ENCODE measurements at regions not wholly inside any gene's neighbourhood (a gene's known extent, or its start where the extent isn't known, plus 50 kb on each side); places are given as distances from the start of the nearest gene placed in this dataset.
A peak's percentile ranks its signal among the peaks of the same experiment; 100 is the strongest.
"Not testable (repeated sequence)": the region's sequence is repeated elsewhere in the genome, so short reads cannot be mapped to it uniquely, and the experiment has no call there.

DNA sequence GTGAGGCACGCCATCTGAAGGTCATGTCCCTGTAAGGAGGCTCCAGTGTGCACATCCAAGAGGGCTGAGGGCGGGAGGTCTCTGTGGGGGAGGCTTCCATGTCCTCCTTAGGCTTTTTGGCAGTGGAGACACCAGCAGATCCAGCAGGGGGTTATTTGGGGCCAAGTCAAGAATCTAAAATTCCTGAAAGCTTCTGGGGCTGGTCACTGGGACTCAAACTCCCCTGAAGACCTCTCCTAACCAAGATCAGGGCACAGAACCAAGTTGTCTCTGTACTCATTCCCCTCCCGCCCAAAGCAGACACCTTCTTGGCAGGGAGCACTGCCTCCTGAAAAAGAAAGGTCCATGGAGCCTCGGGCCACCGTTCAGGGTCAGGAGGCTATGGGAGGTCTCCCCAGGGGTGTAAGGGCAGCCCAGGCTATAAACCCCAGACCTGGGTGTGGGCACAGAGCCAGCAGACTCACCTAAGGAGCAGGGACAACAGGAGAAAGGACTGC is 127.4 kb upstream of the ADRA1B start:
- no peak for DNase-seq

DNA sequence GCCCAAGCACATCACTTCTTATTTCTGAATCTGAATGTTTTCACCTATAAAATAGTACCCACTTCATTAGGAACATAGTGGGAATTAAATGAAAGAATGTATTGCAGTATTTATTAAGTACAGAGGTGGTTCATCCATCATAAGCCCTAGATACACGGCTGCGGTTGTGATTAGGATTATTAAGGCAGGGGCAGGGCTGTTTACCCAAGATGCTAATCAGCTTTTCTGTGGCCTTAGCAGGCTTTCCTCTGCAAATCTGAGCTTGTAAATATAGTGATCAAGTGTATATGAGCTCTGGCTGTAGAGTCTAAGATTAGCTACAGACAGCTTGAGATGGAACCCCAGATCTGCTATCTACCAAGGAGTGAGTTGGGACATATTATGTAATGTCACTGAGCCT is 124.1 kb upstream of the ADRA1B start:
- DNase-seq, result no peak

DNA sequence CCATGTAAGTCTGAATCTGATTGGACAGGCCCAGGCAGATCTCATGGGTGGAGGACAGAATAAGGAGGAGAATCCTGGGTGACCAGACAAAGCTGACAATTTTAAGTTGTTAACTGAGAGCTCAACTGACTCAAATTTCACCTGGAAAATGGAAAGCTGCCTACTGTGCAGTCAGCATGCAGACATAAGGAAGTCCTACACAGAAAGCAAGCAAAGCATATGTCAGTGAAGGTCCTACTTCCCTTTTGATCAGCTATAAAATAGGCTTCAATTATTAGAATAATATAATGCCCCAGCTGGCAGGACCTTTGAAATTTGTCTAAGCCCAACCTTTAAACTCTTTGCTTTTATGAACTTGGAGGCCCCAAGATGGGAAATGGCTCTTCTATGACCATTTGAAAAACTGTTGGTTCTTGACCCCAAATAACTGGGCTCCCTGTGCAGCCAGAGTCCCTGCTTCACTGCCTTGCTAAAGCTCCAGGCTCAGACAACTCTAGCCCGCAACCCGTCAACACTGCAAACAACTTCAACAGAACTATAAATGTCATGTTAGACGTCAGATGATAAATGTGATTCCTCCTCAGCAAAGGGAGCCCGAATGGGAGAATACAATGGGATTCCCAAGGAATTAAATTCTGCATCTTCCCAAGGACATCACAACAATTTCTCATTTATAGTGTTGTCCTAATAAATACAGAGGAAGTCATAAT is 118.9 kb upstream of the ADRA1B start:
- peak in 3 of 4 experiments; percentile 40 to 63 (median 52) for DNase-seq

DNA sequence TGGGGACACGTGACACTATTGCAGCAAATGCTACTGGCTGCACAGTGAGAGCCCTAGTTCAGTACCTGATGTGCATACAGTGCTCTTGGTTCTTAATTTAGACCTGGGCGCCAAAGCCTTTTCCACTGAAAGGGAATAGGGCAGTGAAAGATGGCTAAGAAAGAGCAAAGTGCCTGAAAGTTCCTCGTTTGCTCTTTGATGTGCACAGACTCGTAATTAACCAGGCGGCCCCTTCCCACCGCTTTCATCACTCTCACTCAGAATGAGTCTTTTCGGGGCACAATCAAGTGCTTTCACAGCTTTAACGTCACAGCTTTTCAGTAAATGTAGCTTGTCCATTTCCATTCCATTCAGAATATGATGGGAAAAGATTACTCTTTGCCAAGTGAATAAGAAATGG is 116.6 kb upstream of the ADRA1B start:
- no peak for DNase-seq

GRCh38 chr5:159800131-159800840 is 116.0 kb upstream of the ADRA1B start:
- peak in 2 of 4 experiments; percentile 20 to 24 for DNase-seq

DNA sequence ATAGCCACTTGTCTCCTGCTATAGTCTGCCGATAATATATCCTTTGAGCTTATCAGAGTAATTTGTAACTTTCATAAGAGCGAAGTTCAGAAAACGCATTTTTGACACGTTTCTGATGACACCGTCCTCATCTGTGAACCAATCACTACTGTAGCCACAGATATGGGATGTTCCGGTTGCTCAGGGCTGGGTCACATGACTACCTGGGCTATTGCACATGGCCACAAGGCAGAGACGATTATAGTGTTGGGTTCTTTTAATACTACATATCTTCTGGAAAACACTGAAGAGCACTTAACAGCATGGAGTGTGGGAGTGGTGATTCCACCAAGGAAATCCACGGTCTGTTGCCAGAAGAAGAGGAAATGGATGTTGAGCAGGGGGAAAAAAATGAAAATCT is 115.0 kb upstream of the ADRA1B start:
- DNase-seq, result no peak

- DNase-seq, result peak in 3 of 4 experiments; percentile 5 to 69 (median 66)
These were observed 113.6 kb upstream of the ADRA1B start for GRCh38 chr5:159802661-159803060.

DNA sequence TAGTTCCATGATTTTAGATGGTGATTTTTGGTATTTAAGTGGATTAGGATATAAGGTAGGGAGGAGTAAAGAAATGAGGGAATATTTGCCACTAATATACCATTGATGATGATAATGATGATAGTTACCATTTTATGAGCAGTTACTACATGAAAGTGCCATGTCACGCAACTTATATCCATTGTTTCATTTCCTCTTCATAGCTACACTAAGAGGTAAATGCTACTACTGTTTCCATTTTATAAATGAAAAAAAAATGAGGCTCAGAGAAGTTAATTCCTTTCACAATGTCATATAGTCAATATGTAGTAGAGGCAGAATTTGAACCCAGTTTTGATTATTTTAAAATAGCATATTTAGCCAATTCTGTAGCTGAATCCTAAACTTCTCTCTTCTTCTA is 112.2 kb upstream of the ADRA1B start:
- peak in 2 of 4 experiments; percentile 46 to 49 for DNase-seq

- DNase-seq, result peak; percentile 76 to 94 (median 89)
These were observed 111.3 kb upstream of the ADRA1B start for GRCh38 chr5:159805021-159805420.

DNA sequence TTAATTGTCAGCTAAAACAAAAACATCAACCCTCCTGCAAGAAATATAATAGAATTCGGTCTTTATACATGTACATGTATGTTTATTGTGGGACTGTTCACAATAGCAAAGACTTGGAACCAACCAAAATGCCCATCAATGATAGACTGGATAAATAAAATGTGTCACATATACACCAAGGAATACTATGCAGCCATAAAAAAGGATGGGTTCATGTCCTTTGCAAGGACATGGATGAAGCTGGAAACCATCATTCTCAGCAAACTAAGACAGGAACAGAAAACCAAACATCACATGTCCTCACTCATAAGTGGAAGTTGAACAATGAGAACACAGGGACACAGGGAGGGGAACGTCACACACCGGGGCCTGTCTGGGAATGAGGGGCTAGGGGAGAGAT is 109.1 kb upstream of the ADRA1B start:
- DNase-seq, result not testable (repeated sequence)

GRCh38 chr5:159807586-159807985 is 108.7 kb upstream of the ADRA1B start:
- DNase-seq, result no peak

DNA sequence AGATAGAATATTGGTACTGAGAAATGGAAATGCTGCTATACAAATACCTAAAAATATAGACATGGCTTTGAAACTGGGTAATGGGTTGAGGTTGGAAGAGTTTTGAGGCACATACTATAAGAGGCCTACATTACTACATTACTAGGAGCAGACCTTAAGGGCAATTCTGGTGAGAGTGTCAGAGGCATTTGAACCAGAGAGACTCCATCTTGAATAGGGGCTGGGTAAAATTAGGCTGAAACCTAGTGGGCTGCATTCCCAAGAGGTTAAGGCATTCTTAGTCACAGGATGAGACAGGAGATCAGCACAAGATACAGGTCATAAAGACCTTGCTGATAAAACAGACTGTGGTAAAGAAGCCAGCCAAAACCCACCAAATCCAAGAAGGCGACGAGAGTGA is 104.6 kb upstream of the ADRA1B start:
- DNase-seq, result no peak

DNA sequence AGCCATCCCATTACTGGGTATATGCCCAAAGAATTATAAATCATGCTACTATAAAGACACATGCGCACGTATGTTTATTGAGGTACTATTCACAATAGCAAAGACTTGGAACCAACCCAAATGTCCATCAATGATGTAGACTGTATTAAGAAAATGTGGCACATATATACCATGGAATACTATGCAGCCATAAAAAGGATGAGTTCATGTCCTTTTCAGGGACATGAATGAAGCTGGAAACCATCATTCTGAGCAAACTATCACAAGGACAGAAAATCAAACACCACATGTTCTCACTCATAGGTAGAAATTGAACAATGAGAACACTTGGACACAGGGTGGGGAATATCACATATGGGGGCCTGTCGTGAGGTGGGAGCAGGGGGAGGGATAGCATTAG is 103.5 kb upstream of the ADRA1B start:
- DNase-seq, result not testable (repeated sequence)

DNA sequence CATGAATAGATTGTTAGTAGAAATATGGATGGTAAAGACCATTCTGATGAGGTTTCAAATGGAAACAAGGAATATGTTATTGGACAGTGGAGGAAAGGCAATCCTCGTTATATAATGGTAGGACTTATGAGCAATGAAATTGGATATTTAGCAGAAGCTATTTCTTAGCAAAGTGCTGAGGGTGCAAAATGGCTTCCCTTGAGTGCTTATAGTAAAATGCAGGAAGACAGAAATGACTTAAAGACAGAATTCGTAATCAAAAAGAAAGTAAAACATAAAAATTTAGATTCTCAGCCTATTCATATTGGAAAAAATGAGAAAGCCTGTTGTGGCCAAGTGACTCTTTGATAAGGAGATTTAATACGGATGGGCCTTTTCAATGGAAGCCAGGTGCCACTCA is 102.1 kb upstream of the ADRA1B start:
- no peak for DNase-seq

DNA sequence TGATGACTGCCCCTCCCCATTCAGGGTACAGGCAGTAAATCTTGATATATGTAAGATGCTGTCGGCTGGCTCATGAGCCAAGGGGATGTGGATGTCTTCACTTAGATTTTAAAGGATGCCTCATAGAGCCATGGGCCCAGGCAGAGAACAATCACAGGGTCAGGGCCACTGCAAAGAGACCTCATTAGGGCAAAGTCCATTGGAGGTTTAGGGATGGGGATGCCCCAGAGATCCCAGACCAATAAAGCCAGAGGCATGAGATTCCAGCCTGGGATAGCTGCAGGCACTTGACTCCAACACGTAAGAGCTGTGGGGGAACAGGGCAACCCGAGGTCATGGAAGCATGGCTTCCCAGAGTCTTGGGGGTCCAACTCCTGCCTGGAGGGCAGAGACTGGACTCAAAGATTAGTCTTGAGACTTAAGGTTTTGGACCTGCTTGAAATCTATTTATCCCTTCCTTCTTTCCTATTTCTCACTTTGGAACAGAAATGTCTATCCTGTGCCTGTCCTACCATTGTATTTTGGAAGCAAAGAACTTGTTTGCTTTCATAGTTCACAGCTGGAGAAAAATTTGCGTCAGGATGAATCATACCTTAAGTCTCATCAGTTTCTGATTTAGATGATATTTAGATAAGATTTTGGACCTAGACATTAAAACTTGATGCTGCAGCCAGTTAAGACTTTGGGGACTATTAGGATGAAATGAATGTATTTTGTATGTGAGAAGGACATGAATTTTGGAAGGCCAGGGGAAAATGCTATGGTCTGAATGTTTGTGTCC is 101.3 kb upstream of the ADRA1B start:
- DNase-seq, result no peak

GRCh38 chr5:159817262-159818029 is 98.8 kb upstream of the ADRA1B start:
- DNase-seq, result no peak

DNA sequence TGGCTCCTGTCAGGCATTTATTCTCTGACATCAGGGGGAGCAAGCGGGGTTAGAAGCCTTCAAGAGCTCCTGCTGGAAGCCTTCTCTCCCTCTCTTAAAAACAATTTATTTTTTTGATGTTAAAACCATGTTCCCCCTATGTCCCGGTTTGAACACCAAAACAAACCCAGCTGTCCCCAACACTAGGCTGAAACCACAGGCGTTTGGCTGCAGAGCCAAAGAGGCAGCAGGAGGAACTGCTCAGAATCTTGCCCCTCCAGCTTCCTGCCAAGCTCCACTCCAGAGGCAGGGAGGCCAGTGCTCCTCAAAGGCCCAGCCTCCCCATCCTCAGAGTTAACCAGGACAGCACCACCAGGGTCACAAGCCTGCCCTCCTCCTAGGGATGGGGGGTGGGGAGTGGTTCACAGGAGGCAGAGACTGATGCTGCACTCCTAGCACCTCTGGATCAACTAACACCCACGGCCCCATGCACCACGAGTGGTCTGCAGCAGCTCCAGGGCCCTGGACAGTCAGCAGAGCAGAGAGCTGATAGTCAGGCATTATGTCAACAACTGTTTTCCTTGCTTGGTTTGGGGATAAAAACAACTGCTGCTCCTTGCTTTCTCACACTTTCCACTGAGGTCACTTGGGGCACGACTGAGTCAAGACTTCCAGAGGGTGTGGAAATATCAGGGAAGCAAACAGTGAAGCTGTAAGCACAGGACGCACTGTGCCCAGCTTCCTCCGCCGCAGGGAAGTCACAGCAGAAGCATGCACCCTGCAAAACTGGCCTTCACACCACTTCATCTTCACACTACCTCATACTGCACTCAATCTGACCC is 96.5 kb upstream of the ADRA1B start:
- DNase-seq, result peak in 3 of 4 experiments; percentile 25 to 38 (median 34)

- DNase-seq, result no peak
These were observed 95.6 kb upstream of the ADRA1B start for GRCh38 chr5:159820692-159821091.

DNA sequence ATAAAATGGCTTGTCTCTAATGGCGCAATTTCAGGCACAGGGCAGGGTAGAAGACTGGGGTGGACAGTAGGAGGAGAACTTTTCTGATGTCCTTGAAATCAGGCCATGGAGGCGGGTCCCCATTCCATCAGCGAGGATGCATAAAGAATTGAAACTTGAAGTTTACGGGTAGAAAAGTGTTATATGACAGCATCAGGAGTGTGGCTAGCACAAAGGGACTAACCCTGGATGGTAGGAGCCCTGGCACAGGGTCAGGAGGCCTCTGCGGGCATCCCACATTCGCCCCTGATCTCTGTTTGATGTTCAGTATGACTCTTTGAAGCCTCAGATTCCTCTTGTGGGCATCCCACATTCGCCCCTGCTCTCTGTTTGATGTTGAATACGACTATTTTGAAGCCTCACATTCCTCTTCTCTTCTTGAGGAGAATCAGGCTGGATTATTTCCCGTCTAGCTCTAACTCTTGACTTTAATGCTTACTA is 94.8 kb upstream of the ADRA1B start:
- no peak for DNase-seq

GRCh38 chr5:159824188-159825161 is 91.8 kb upstream of the ADRA1B start:
- no peak for DNase-seq

Measured in suppressor macrophage (primary cell).